HepG2 (cell line): ENCODE measurements at regions not wholly inside any gene's neighbourhood (a gene's known extent, or its start where the extent isn't known, plus 50 kb on each side); places are given as distances from the start of the nearest gene placed in this dataset.

ENCODE experiments used
- ATAC-seq: fragments of 200-7000 bp; cut with Tn5 transposase; 3 replicates; pipeline ENCODE4 v1.9.1; 2020; ENCODE audit warnings: mild to moderate bottlenecking, moderate library complexity
- BruUV-seq: library from RNA; stranded (reverse); fragments of 400-500 nt; replicated peaks from 2 replicates; lab custom pipeline; 2021; lab: Mats Ljungman, UMichigan
- CTCF ChIA-PET: fragments of 300-600 bp; formaldehyde crosslinking; extraction: SDS; loops from one replicate; lab custom pipeline; 2021; ENCODE audit warnings: low total read pairs, inconsistent platforms, low intra/inter-chr PET ratio; lab: Yijun Ruan, JAX
- POLR2A ChIA-PET: fragments of 350-600 bp; sonication (Branson Sonifier 250); formaldehyde crosslinking; loops from one replicate; lab custom pipeline; 2020; ENCODE audit warnings: antibody characterized with exemption, inconsistent platforms; lab: Yijun Ruan, JAX
- DNase-seq: peaks from one replicate; pipeline ENCODE4 v3.0.0-alpha.2; 2015; ENCODE audit warnings: low spot score
- FAIRE-seq: peaks from 3 replicates; lab custom pipeline; 2011; peaks lifted over from hg19 to GRCh38; lab: Jason Lieb, UNC
- H2AFZ ChIP-seq: one replicate; pipeline ENCODE4 v1.6.1; 2011; ENCODE audit warnings: low read length, inconsistent platforms
- H3K27ac ChIP-seq: fragments of 300-600 bp; 3 replicates; pipeline ENCODE4 v1.8.0; 2011; ENCODE audit warnings: mixed run types, mild to moderate bottlenecking, mixed read lengths, low read length, inconsistent platforms; ENCODE audit not compliant: insufficient read depth; ENCODE audit errors: extremely low read length
- H3K27me3 ChIP-seq, 2 experiments: fragments of 200-600 bp in 1 of 2; 2 replicates in 1 of 2; 3 replicates in 1 of 2; pipeline versions ENCODE4 v1.6.0 to v1.8.0; 2011; ENCODE audit warnings: low read length in 2 of 2, mild to moderate bottlenecking in 2 of 2, moderate library complexity in 2 of 2, inconsistent platforms in 1 of 2; ENCODE audit not compliant: insufficient read depth in 2 of 2, control insufficient read depth in 1 of 2
- H3K36me3 ChIP-seq, 2 experiments: fragments of 200-600 bp in 1 of 2; replicated peaks in 1 of 2; 2 replicates in 1 of 2; 3 replicates in 1 of 2; pipeline versions ENCODE4 v1.5.1 to v1.8.0; 2011; ENCODE audit warnings: low read length in 2 of 2, inconsistent platforms in 1 of 2; ENCODE audit not compliant: insufficient read depth in 2 of 2, control insufficient read depth in 1 of 2
- H3K4me1 ChIP-seq: 2 replicates; pipeline ENCODE4 v1.5.1; 2012; ENCODE audit warnings: low read length, inconsistent platforms; ENCODE audit not compliant: insufficient read depth
- H3K4me2 ChIP-seq: 2 replicates; pipeline ENCODE4 v1.6.0; 2011; ENCODE audit warnings: low read depth, low read length, inconsistent platforms
- H3K4me3 ChIP-seq, 3 experiments: fragments of 200-600 bp in 1 of 3; sonication (generic), shearing (Covaris generic) in 1 of 3; replicated peaks in 1 of 3; 2 replicates each; pipeline ENCODE4 v1.5.1; 2011 to 2016; ENCODE audit warnings: low read length in 3 of 3, inconsistent platforms in 2 of 3, low read depth in 2 of 3, mild to moderate bottlenecking in 2 of 3, control low read depth in 1 of 3, mixed read lengths in 1 of 3; ENCODE audit not compliant: insufficient read depth in 1 of 3
- H3K79me2 ChIP-seq: one replicate; pipeline ENCODE4 v1.6.1; 2011; ENCODE audit warnings: low read length, inconsistent platforms; ENCODE audit not compliant: insufficient read depth
- H3K9ac ChIP-seq: 2 replicates; pipeline ENCODE4 v1.6.0; 2011; ENCODE audit warnings: mild to moderate bottlenecking, low read depth, low read length, inconsistent platforms; ENCODE audit not compliant: insufficient read depth
- H3K9me3 ChIP-seq: 2 replicates; pipeline ENCODE4 v1.5.1; 2012; ENCODE audit warnings: mild to moderate bottlenecking, low read length
- H4K20me1 ChIP-seq: 2 replicates; pipeline ENCODE4 v1.6.0; 2011; ENCODE audit warnings: inconsistent platforms, mild to moderate bottlenecking, low read length, moderate library complexity; ENCODE audit not compliant: insufficient read depth
- ARID5B ChIP-seq: IDR thresholded peaks from 2 replicates; pipeline ENCODE4 v1.4.0; 2020; ENCODE audit warnings: mild to moderate bottlenecking, missing genetic modification reagents
- HMG20B ChIP-seq: conservative IDR thresholded peaks from 2 replicates; pipeline ENCODE4 v1.6.1; 2016; ENCODE audit warnings: missing genetic modification reagents, missing compliant biosample characterization
- HOMEZ ChIP-seq: IDR thresholded peaks from 2 replicates; pipeline ENCODE4 v1.6.1; 2016; ENCODE audit warnings: low read depth
- HOXD1 ChIP-seq: sonication (generic); formaldehyde crosslinking; IDR thresholded peaks from 2 replicates; pipeline ENCODE4 v1.5.0; 2020; ENCODE audit warnings: missing genetic modification reagents
- MYNN ChIP-seq: sonication (generic); formaldehyde crosslinking; IDR thresholded peaks from 2 replicates; pipeline ENCODE4 v1.4.0; 2020; ENCODE audit warnings: mild to moderate bottlenecking, low read depth, missing genetic modification reagents
- NFAT5 ChIP-seq: sonication (generic); formaldehyde crosslinking; IDR thresholded peaks from 2 replicates; pipeline ENCODE4 v1.4.0; 2020; ENCODE audit warnings: missing genetic modification reagents
- NR2C2 ChIP-seq: sonication (generic); formaldehyde crosslinking; IDR thresholded peaks from 2 replicates; pipeline ENCODE4 v1.4.0; 2020; ENCODE audit warnings: missing genetic modification reagents, mild to moderate bottlenecking, moderate library complexity, borderline replicate concordance
- PAX8 ChIP-seq: sonication (generic); formaldehyde crosslinking; IDR thresholded peaks from 2 replicates; pipeline ENCODE4 v1.8.0; 2022; ENCODE audit warnings: mild to moderate bottlenecking, missing genetic modification reagents, borderline replicate concordance
- SUZ12 ChIP-seq: fragments of 150-350 bp; IDR thresholded peaks from 2 replicates; pipeline ENCODE4 v1.6.1; 2014; ENCODE audit warnings: low read depth, low read length
- ZNF382 ChIP-seq: sonication (generic); formaldehyde crosslinking; IDR thresholded peaks from 2 replicates; pipeline ENCODE4 v1.5.0; 2020; ENCODE audit warnings: missing genetic modification reagents, mild to moderate bottlenecking, borderline replicate concordance
- ZNF672 ChIP-seq: sonication (generic); formaldehyde crosslinking; IDR thresholded peaks from 2 replicates; pipeline ENCODE4 v1.8.1; 2022; ENCODE audit warnings: missing genetic modification reagents
- WGBS: methylation state at CpG from one replicate; pipeline ENCODE4 v1.1.6; 2017; ENCODE audit warnings: low lambda C conversion rate; 5-methylcytosine and 5-hydroxymethylcytosine counted together
- in situ Hi-C: cut with HindIII; loops from 2 replicates; pipeline ENCODE4 v1.10.0; 2017; ENCODE audit warnings: low pct_unique_long_range_greater_than_20kb; ENCODE audit not compliant: extremely low pct_ligation_motif_present
- intact Hi-C: fragments of 100-400 bp; cut with micrococcal nuclease; formaldehyde crosslinking; loops from one replicate; pipeline ENCODE4 v1.10.0; 2022; ENCODE audit not compliant: unreplicated experiment

GRCh38 chr12:127589541-127589940 lies 677.4 kb upstream of the TMEM132C start (continued):
- no peak for TF ChIP-seq NFAT5 (CRISPR knock-in tag)
- TF ChIP-seq HMG20B (CRISPR knock-in tag) = no peak

- CTCF ChIA-PET = no interaction called here
These were observed 676.1 kb upstream of the TMEM132C start for GRCh38 chr12:127590868-127591267.

More at GRCh38 chr12:127590868-127591267, 676.1 kb upstream of the TMEM132C start:
- no peak for ATAC-seq
- in situ Hi-C loops = no loop called here
- intact Hi-C loops = no loop called here
- H3K9ac ChIP-seq = no peak overlapping the region
- H2AFZ ChIP-seq = no peak overlapping the region
- no peak overlapping the region for H3K4me2 ChIP-seq
- BruUV-seq = no TSS peak
- FAIRE-seq = no peak
- POLR2A ChIA-PET = no interaction called here
- peaks cover 8% of the 10 kb centered on the region for H3K9me3 ChIP-seq
- H4K20me1 ChIP-seq = no peaks in the 10 kb centered on the region
- DNase-seq = no peak
- H3K4me3 ChIP-seq = no peak overlapping the region
- no peaks in the 10 kb centered on the region for H3K27me3 ChIP-seq
- TF ChIP-seq ARID5B (no peak), ZNF672 (CRISPR knock-in tag) (no peak), HOMEZ (no peak), HOXD1 (no peak), PAX8 (CRISPR knock-in tag) (no peak), SUZ12 (no peak), ZNF382 (CRISPR knock-in tag) (no peak), NR2C2 (no peak), MYNN (CRISPR knock-in tag) (no peak)
- no peaks in the 10 kb centered on the region for H3K79me2 ChIP-seq
- H3K4me1 ChIP-seq = no peaks in the 10 kb centered on the region
- WGBS = 2% methylated on average over 4 of the region's 4 CpGs
- H3K27ac ChIP-seq = no peak overlapping the region
- H3K36me3 ChIP-seq = no peaks in the 10 kb centered on the region
